ENCODE measurements at regions not wholly inside any gene's neighbourhood (a gene's known extent, or its start where the extent isn't known, plus 50 kb on each side); places are given as distances from the start of the nearest gene placed in this dataset.

- no peak for TF ChIP-seq CTCF (IDR thresholded peaks at IDR 0.05; ENCODE audit: borderline replicate concordance, insufficient read depth, low read depth, low read length)
- no peak overlapping the region for H3K4me3 ChIP-seq (ENCODE audit: low read depth, low read length)
Observed at GRCh38 chr12:86669010-86669409, 412.8 kb upstream of the MGAT4C start.

- no peak overlapping the region for H3K4me3 ChIP-seq (ENCODE audit: low read depth, low read length)
- no peak for TF ChIP-seq CTCF (IDR thresholded peaks at IDR 0.05; ENCODE audit: borderline replicate concordance, insufficient read depth, low read depth, low read length)
Observed at GRCh38 chr12:86666316-86666715, 410.1 kb upstream of the MGAT4C start.

GRCh38 chr12:86663716-86664115, 407.5 kb upstream of the MGAT4C start:
- no peak for TF ChIP-seq CTCF (IDR thresholded peaks at IDR 0.05; ENCODE audit: borderline replicate concordance, insufficient read depth, low read depth, low read length)
- H3K4me3 ChIP-seq (ENCODE audit: low read depth, low read length): no peak overlapping the region

GRCh38 chr12:86663173-86663572, 407.0 kb upstream of the MGAT4C start:
- no peak overlapping the region for H3K4me3 ChIP-seq (ENCODE audit: low read depth, low read length)
- TF ChIP-seq CTCF (IDR thresholded peaks at IDR 0.05; ENCODE audit: borderline replicate concordance, insufficient read depth, low read depth, low read length): no peak

DNA sequence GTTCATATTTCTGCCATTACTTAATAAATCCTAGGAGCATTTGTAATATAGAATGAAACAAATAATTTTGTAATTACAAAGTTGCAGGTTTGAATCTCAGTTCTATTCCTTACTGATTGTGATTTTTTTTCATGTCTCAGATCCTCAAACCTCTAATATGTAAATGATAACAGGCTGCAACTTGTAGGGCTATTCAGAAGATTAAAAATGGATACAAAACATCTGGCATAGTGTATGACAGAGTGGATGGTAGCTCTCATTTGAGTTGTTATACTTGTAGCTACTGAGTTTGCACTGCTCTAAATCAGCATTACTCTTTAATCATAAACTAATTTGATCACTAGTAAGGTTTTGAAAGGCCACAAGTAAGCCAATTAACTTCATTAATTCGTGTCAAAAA, 406.3 kb upstream of the MGAT4C start:
- H3K4me3 ChIP-seq (ENCODE audit: low read depth, low read length): no peak overlapping the region
- TF ChIP-seq CTCF (IDR thresholded peaks at IDR 0.05; ENCODE audit: borderline replicate concordance, insufficient read depth, low read depth, low read length): no peak

DNA sequence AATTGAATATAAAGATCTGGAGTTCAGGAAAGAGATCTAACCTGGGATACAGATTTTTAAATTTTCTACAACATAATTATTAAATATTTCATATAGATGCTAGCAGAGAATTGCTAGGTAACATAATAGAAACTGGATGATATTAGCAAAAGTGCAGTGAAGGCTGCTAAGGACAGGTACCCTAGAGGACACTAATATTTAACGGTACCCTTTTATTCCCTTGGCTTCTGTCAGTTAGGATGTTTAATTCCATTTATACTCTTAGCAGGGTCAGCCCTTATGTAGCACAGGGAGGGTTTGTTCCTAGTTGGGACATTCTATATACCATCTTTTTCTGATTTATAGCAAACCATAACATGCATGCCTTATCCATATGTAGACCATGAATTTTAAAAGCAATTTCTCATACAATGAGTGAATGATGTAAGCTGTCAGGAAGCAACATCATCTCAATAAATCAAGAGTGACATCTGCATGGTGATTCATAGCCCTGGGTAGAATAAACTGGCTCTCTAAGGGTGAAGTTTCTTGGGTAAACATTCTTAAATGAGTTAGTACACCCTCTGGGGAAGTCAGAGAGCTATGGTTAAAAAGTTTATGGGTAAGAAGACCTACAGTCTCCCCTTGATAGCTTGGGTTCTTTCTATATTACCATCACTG, 404.4 kb upstream of the MGAT4C start:
- H3K4me3 ChIP-seq (ENCODE audit: low read depth, low read length): no peak overlapping the region
- TF ChIP-seq CTCF (IDR thresholded peaks at IDR 0.05; ENCODE audit: borderline replicate concordance, insufficient read depth, low read depth, low read length): no peak

GRCh38 chr12:86659985-86660384, 403.8 kb upstream of the MGAT4C start:
- no peak for TF ChIP-seq CTCF (IDR thresholded peaks at IDR 0.05; ENCODE audit: borderline replicate concordance, insufficient read depth, low read depth, low read length)
- H3K4me3 ChIP-seq (ENCODE audit: low read depth, low read length): no peak overlapping the region

Measured in GM12875 (cell line).